Keratinocyte (primary cell): ENCODE measurements at regions not wholly inside any gene's neighbourhood (a gene's known extent, or its start where the extent isn't known, plus 50 kb on each side); places are given as distances from the start of the nearest gene placed in this dataset.

Experiments
- CTCF ChIP-seq, 3 experiments: IDR thresholded peaks in 1 of 3; conservative IDR thresholded peaks in 1 of 3; optimal IDR thresholded peaks in 1 of 3; 2 replicates in 2 of 3; 3 replicates in 1 of 3; pipeline versions ENCODE3 to v1.5.1; 2011; ENCODE audit warnings: low read length in 3 of 3, mild to moderate bottlenecking in 3 of 3, moderate library complexity in 2 of 3, control low read depth in 1 of 3, inconsistent platforms in 1 of 3; ENCODE audit not compliant: insufficient read depth in 2 of 3; ENCODE audit errors: extremely low read depth in 1 of 3
- EZH2 ChIP-seq: IDR thresholded peaks from one replicate; pipeline ENCODE4 v1.6.1; 2012; ENCODE audit warnings: inconsistent platforms, mild to moderate bottlenecking, low read length, moderate library complexity

GRCh38 chr9:109931623-109932022, 151.6 kb downstream of the PALM2AKAP2 start:
- TF ChIP-seq EZH2 (no peak), CTCF (optimal IDR thresholded peaks at IDR 0.05 in 1 of 3, IDR thresholded peaks at IDR 0.05 in 1 of 3, conservative IDR thresholded peaks at IDR 0.05 in 1 of 3; ENCODE audit: extremely low read depth in 1 of 3, insufficient read depth in 2 of 3, low read length in 3 of 3) (no peak)
